ENCODE measurements at regions not wholly inside any gene's neighbourhood (a gene's known extent, or its start where the extent isn't known, plus 50 kb on each side); places are given as distances from the start of the nearest gene placed in this dataset.

DNA sequence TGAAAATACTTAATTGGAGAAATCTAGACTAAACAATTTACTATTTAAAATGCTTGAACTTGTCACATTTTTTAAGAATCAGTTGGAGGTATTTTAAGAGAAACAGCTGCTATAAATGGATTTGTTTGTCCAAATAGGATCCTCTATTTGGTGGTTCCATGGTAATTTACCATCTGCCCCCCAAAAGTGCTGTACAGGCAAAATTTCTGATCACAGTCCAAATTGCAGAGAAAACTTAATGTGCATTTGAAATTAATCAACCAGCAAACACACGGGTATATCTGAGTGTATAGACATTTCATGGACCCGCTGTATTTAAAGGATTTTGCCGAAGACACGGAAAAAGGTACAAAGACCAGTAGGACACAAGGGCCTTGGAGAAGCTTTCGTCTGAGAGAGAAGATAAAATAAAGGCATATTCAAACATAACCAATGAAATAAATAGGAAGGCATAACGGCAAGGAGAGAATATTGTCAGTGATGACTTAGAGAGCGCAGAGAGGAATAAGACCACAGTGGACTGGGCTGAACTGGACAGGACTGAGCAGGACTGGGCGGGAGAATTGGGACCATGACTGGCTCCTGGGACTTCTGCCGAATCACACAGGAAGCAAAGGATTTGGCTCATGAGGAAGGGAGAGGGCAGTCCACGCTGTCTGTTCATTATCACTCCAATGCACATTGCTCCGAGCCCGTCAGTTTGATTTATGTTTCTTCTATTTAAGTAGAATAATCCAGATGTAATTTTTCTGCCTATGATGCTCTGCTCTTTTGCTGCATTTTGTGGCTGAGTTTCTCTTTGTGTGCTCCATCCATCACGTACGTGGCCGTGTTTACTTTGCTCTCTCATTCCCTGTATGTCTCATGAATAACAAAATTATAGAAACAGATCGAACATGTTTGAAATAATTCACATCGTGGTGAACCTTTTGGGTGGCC is 112.8 kb downstream of the PRLHR start:
- no peaks in the 10 kb centered on the region for H3K9me3 ChIP-seq (ENCODE audit: control insufficient read depth, low read length)
- WGBS: 74% methylated on average over 17 of the region's 17 CpGs
- H3K4me3 ChIP-seq (ENCODE audit: low read length): no peak overlapping the region
- intact Hi-C loops (cut with DNase I): no loop called here
- DNase-seq (no peak), ATAC-seq (no peak)
- H3K27me3 ChIP-seq (ENCODE audit: control insufficient read depth, insufficient read depth): no peaks in the 10 kb centered on the region
- no peaks in the 10 kb centered on the region for H3K4me1 ChIP-seq (ENCODE audit: control insufficient read depth, insufficient read depth, low read length)
- H3K27ac ChIP-seq (ENCODE audit: low read length): no peak overlapping the region

DNA sequence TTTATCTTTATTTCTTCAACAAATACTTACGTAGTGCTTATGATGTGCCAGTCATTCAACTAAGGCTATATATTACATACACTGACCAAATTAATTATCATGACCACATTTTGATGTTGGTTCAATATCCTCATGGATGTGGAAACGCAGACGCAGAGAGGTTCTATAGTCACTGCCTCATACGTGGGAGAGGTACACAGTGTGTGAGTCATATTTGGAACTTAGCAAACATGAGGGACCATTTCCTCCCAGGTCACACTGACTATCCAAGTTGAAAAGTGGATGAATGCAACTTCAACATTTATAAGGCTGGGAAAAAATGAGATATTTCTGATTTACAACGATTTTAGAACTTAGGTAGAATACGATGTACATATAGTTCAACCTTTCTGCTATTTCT is 113.6 kb downstream of the PRLHR start:
- DNase-seq (no peak), ATAC-seq (no peak)
- Histone ChIP-seq H3K4me3 (ENCODE audit: low read length) (no peak overlapping the region), H3K27me3 (ENCODE audit: control insufficient read depth, insufficient read depth) (no peaks in the 10 kb centered on the region), H3K9me3 (ENCODE audit: control insufficient read depth, low read length) (no peaks in the 10 kb centered on the region), H3K27ac (ENCODE audit: low read length) (no peak overlapping the region), H3K4me1 (ENCODE audit: control insufficient read depth, insufficient read depth, low read length) (no peaks in the 10 kb centered on the region)
- intact Hi-C loops (cut with DNase I): no loop called here
- WGBS: 80% methylated on average over 6 of the region's 6 CpGs

DNA sequence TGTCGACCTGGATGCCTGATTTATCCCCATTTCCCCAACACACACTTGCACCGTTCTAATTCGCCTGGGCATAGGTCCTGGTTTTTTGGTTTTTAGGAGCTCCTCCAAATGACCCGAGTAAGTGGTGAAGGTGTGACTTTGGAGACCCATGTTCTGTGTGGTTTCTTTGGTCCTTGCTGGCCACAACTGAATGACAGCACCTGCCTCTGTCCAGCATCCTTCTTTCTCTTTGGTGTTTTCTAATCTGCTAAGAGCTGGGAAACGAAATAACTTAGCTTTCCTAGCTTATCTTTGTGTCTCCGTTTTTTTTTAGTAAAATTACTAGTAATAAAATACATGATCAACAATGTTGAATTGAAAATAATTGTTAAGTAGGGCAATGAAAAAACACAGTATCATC is 120.2 kb downstream of the PRLHR start:
- WGBS: 73% methylated on average over 6 of the region's 6 CpGs
- no peak overlapping the region for H3K27ac ChIP-seq (ENCODE audit: low read length)
- DNase-seq: no peak

DNA sequence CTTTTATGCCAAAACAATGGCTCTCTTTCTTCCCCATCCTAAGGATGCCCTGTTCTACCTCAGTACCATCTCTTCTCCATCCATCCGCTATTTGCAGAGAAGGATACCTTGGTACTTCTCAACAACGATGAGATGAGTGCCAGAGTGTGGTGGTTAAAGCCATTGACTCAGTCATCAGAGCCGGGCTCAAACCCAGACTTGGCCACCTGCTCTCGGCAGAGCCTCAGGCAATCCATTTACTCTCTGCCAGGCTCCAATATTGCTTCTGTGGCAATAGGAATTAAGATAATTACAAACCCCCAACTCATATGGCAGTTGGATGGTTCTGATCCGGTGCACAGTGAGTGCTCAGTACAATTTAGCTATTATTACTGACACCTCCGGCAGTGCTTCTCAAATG is 121.3 kb downstream of the PRLHR start:
- H3K4me3 ChIP-seq (ENCODE audit: low read length): no peak overlapping the region
- H3K4me1 ChIP-seq (ENCODE audit: control insufficient read depth, insufficient read depth, low read length): no peaks in the 10 kb centered on the region
- ATAC-seq (no peak), DNase-seq (no peak)
- WGBS: 84% methylated on average over 6 of the region's 6 CpGs
- no peak overlapping the region for H3K27ac ChIP-seq (ENCODE audit: low read length)
- intact Hi-C loops (cut with DNase I): no loop called here
- H3K9me3 ChIP-seq (ENCODE audit: control insufficient read depth, low read length): peaks cover 3% of the 10 kb centered on the region
- no peaks in the 10 kb centered on the region for H3K27me3 ChIP-seq (ENCODE audit: control insufficient read depth, insufficient read depth)

More for the DNA sequence above, 120.2 kb downstream of the PRLHR start:
- Histone ChIP-seq H3K9me3 (ENCODE audit: control insufficient read depth, low read length) (peaks cover 3% of the 10 kb centered on the region), H3K4me1 (ENCODE audit: control insufficient read depth, insufficient read depth, low read length) (no peaks in the 10 kb centered on the region), H3K27me3 (ENCODE audit: control insufficient read depth, insufficient read depth) (no peaks in the 10 kb centered on the region), H3K4me3 (ENCODE audit: low read length) (no peak overlapping the region)
- intact Hi-C loops (cut with DNase I): no loop called here
- ATAC-seq: no peak

DNA sequence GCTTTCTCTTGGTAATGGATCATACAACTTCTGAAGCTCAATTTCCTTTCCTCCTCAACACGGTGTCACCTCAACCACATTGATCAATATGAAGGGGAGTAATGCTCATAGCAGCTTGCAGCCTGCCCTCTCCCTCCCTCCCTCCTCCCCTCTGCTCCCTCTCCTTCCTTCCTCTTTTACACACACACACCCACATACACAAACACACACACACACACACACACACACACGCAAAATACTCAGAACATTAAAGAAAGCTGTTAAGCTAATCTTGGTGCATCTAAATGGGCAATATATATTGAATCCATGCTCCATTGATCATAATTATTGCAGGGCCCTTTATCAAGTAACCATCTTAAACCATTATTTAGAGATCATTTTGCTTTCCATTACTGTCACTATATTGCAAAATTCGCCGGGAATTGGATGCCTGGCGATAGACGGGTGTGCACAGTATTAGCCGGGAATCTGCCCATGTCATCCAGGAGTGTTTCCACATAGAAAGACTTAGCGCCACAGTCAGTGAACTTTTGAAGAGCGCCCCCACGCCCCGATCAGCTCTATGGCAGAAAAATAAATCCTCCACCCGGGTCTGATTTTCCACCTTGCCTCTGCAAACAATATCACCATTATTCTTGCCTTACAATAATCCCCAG is 122.0 kb downstream of the PRLHR start:
- intact Hi-C loops (cut with DNase I): no loop called here
- peaks cover 3% of the 10 kb centered on the region for H3K9me3 ChIP-seq (ENCODE audit: control insufficient read depth, low read length)
- 63% methylated on average over 12 of the region's 12 CpGs for WGBS
- no peaks in the 10 kb centered on the region for H3K4me1 ChIP-seq (ENCODE audit: control insufficient read depth, insufficient read depth, low read length)
- H3K4me3 ChIP-seq (ENCODE audit: low read length): no peak overlapping the region
- DNase-seq (no peak), ATAC-seq (no peak)
- no peak overlapping the region for H3K27ac ChIP-seq (ENCODE audit: low read length)
- no peaks in the 10 kb centered on the region for H3K27me3 ChIP-seq (ENCODE audit: control insufficient read depth, insufficient read depth)

DNA sequence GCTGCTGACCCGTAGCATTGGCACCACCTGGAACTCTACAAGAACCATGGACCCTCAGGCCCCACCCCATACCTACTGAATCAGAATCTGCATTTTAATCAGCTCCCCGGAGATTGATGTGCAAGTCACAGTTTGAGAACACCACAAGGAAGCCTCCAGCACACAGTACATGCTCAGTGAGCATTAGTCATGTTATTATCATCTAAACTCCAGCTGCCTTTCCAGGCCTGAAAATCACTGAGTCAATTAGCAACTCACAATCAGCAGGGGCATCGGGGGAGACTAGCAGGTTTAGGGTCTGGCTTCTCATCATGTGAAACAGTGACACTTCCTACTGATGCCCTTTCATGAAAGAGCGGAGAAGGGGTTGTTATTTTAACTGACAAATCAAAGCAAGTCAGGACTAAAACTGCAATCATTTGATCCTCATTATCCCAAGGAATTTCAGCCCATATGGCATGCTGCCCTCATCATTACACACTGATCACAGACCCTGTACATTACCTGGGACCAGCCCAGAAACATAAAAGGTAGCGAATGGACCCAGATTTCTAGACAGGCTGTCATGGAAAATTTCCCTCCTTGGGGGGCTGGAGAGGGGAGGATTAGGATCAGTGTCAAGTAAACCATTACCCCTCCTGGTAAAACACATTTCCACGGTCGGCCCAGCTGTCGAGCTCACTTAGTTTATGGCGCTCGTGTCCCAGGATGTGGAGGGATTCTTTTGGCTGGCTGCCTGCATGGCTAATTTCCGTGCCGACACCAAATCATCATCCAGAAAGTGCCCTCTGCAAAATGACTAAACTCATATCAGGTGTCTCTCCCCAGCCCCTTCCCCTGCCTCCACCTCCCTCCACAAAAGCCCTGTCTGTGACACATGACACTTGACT is 122.8 kb downstream of the PRLHR start:
- intact Hi-C loops (cut with DNase I): no loop called here
- Histone ChIP-seq H3K4me1 (ENCODE audit: control insufficient read depth, insufficient read depth, low read length) (no peaks in the 10 kb centered on the region), H3K27me3 (ENCODE audit: control insufficient read depth, insufficient read depth) (no peaks in the 10 kb centered on the region), H3K4me3 (ENCODE audit: low read length) (no peak overlapping the region), H3K9me3 (ENCODE audit: control insufficient read depth, low read length) (peaks cover 3% of the 10 kb centered on the region), H3K27ac (ENCODE audit: low read length) (no peak overlapping the region)
- peak in 1 of 2 donors; percentile 22 for ATAC-seq
- no peak for DNase-seq
- 73% methylated on average over 12 of the region's 12 CpGs for WGBS

DNA sequence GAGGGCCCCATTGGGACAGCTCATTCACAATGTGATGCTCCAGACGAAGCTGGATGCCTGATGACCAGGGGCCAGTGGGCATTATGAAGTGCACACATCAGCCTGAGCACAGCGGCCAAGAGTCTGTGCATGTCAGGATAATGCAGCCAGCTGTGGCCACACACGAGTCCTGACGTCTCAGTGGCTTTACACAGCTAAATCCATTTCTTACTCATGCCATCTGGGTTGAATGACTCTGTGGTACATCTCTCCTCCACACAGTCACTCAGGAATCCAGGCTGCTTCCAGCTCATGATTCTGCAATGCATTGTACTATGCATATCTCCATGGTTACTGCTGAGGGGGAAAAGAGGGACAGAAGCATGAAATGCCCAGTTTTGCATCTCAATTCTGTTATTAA is 123.6 kb downstream of the PRLHR start:
- no peak for DNase-seq
- H3K4me1 ChIP-seq (ENCODE audit: control insufficient read depth, insufficient read depth, low read length): no peaks in the 10 kb centered on the region
- H3K9me3 ChIP-seq (ENCODE audit: control insufficient read depth, low read length): peaks cover 3% of the 10 kb centered on the region
- ATAC-seq: no peak
- H3K27ac ChIP-seq (ENCODE audit: low read length): no peak overlapping the region
- intact Hi-C loops (cut with DNase I): no loop called here
- 80% methylated on average over 4 of the region's 4 CpGs for WGBS
- H3K27me3 ChIP-seq (ENCODE audit: control insufficient read depth, insufficient read depth): peaks cover 1% of the 10 kb centered on the region
- H3K4me3 ChIP-seq (ENCODE audit: low read length): no peak overlapping the region

DNA sequence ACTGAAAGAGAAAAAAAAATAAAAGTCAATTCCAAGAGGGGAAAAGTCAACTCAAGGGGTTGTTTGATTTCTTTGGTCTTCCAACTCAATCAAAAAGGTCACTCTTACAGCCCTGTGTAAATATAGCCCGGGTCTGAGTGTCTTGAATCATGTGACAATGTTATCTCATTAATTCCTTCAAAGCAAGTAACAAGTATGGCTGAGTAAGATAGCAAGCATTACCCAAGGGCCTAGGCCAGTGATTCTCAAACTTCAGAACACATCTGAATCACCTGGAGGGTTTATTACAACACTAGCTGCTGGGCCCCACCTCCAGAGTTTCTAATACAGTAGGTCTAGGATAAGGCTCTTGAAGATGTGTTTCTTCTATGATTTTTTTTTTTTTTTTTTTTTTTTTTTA is 125.0 kb downstream of the PRLHR start:
- DNase-seq (no peak), ATAC-seq (no peak)
- Histone ChIP-seq H3K4me3 (ENCODE audit: low read length) (no peak overlapping the region), H3K27me3 (ENCODE audit: control insufficient read depth, insufficient read depth) (peaks cover 5% of the 10 kb centered on the region), H3K4me1 (ENCODE audit: control insufficient read depth, insufficient read depth, low read length) (no peaks in the 10 kb centered on the region), H3K27ac (ENCODE audit: low read length) (no peak overlapping the region), H3K9me3 (ENCODE audit: control insufficient read depth, low read length) (peaks cover 3% of the 10 kb centered on the region)
- WGBS: 15% methylated on average over 1 of the region's 1 CpG
- intact Hi-C loops (cut with DNase I): no loop called here

DNA sequence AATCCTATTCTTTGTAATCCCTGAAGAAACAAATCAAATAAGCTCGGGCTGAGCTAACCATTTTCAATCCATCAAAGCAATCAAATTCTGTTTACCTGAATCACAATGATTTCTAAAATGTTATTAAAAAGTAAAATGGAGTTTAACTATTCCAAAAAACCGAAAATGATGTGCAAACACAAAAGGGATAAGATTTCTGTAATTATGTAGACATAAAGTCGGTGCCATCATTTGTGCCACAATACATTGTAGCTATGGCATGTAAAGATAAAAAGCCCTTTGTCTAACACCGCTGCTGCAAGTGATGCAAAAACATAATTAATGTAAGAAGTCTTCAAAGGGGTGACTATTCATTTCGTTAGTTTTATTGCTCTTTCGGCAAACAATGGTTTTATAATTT is 125.1 kb upstream of the FAM204A start:
- peaks cover 5% of the 10 kb centered on the region for H3K27me3 ChIP-seq (ENCODE audit: control insufficient read depth, insufficient read depth)
- WGBS: 69% methylated on average over 6 of the region's 6 CpGs
- peaks cover 3% of the 10 kb centered on the region for H3K9me3 ChIP-seq (ENCODE audit: control insufficient read depth, low read length)
- no peaks in the 10 kb centered on the region for H3K4me1 ChIP-seq (ENCODE audit: control insufficient read depth, insufficient read depth, low read length)
- H3K27ac ChIP-seq (ENCODE audit: low read length): no peak overlapping the region
- intact Hi-C loops (cut with DNase I): no loop called here
- H3K4me3 ChIP-seq (ENCODE audit: low read length): no peak overlapping the region
- ATAC-seq (no peak), DNase-seq (no peak)

DNA sequence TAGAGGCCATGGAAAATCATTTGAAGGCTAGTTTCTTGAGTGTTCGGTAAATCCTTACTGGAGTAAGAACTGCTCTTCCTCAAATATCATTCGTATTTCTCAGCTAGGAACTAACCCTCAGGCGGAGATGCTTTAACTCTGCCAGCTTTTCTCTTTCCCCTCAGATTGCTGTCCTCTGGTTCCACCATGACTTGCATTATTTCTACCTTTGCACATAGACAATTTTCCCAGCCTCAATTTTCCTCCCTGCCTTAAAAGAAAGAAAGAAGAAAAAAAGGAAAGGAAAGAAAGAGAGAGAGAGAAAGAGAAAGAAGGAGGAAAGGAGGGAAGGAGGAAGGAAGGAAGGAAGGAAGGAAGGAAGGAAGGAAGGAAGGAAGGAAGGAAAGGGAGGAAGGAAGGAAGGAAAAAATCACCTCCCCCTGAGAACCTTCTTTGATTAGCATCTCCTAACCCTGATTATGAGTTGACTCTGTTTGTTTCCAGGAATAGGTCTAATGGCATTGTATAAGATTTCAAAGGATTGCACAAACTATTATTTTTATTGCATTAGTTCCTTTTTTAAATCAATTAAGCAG is 123.3 kb upstream of the FAM204A start:
- no peaks in the 10 kb centered on the region for H3K4me1 ChIP-seq (ENCODE audit: control insufficient read depth, insufficient read depth, low read length)
- 87% methylated on average over 3 of the region's 3 CpGs for WGBS
- no peak overlapping the region for H3K4me3 ChIP-seq (ENCODE audit: low read length)
- no peaks in the 10 kb centered on the region for H3K9me3 ChIP-seq (ENCODE audit: control insufficient read depth, low read length)
- H3K27me3 ChIP-seq (ENCODE audit: control insufficient read depth, insufficient read depth): peaks cover 5% of the 10 kb centered on the region
- DNase-seq (no peak), ATAC-seq (no peak)
- intact Hi-C loops (cut with DNase I): no loop called here
- no peak overlapping the region for H3K27ac ChIP-seq (ENCODE audit: low read length)

All from right cardiac atrium (tissue), 5 donors.